ENCODE measurements at regions not wholly inside any gene's neighbourhood (a gene's known extent, or its start where the extent isn't known, plus 50 kb on each side); places are given as distances from the start of the nearest gene placed in this dataset.

DNA sequence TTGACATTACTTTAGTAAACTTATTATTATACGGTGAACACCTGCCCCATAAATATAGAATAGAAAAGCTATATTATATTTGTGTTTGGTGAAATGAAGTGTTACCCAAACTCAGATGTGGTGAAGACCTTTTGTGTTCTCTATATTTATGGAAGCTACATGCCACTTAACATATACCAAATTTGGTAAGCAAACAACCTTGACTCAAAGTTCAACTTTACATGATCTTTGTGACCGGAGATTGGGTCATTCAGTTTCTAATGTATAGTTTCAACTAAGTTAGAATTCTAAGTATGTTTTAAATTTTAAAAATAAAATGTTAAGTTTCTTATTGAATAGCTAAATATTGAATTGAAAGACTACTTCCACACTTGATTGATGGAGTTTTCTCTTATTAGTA lies 288.6 kb upstream of the SEMA3D start:
- no peak for DNase-seq

DNA sequence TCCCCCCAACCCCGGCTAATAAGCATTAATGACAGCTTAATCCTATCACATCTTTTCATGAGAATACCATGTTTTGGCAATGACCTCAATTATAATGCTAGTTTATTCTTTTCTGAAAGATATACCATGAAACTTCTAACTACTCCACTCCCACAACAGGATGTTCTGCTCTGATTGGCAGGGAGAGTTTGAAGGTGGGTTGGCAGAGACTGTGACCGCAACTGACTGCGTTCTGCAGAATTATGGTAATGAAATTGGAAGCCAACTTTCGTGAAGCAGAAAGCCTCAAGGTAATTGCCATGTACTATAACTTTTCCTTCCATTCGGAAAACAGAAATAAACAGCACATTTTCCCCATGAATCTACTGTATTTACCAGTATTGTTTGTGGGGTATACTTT lies 288.2 kb upstream of the SEMA3D start:
- DNase-seq: no peak

DNA sequence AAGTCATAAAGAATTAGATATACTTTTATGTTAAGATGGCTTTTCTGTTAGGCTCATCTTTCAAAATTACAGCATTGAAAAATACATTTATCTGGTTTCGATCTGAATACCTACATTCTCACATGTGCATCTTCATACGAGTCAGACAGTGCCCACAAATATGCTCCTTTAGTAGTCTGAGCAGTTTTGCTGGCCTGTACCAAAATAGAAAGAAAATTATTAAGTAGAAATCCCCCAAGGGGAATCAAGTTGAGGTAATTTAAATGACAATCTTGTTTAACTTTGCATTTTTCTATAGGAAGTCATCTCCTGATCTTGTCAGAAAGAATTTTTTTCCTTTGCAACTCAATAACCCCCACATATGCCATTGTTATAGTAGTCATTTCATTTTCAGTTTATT lies 287.4 kb upstream of the SEMA3D start:
- DNase-seq: no peak

DNA sequence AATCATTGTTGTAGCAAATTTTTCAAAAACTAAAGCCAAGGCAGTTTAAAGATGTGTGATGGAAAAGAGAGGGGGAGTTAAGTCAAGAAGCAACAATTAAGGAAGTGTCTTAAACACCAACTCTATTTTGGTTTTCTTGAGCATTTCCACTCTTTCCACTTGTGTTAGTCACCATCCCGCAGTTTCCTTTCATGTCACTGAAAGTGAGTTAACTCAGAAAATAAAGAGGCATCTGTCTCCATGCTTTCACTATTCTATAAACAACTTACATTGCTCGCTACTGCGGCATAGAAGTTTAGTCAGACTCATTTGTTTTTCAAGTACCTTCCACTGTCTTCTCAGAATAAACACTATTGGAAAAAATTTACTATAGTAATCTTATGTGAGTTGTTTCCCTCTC lies 284.9 kb upstream of the SEMA3D start:
- no peak for DNase-seq

DNA sequence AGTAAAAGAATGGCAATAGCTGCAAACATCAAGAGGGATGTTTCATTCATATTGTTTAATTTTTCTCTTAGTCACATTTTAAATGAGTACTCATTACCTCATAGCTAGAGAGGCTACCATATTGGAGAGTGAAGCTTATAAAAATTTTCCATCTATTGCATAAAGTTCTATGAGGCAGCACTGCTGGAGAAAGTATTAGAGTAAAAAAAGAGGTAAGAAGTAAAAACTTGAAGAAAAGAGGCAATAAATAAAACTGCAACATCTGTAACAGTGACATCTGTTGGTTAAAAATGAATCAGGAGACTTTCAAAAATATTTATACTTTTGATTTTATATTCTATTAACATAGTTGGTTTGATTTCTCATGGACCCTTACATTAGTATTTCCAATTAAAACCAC lies 284.5 kb upstream of the SEMA3D start:
- DNase-seq: no peak

DNA sequence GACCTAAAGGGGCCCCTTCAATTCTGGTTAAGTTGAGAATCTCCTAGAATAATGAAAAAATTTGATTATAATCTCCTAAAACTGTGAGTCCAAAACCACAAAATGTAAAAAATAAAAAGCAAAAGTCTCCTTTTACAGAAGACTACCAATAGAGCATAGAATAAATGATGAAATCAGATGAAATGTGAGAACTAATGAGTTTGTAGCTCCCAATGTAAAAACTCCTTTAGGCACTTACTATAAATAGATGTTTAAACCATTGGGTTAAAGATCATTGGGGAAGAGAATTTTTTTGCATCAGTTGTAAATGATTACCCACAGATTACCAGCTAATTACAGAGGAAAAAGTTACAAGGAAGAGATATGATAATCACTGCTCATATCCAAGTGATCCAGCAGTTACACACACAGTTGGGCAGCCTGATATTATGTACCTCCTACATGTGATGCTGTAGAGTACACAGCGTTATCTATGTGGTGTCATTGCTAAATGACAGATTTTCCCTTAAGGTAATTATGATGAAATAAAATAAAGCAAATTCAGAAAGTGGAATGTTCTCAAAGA lies 282.7 kb upstream of the SEMA3D start:
- DNase-seq: no peak

DNA sequence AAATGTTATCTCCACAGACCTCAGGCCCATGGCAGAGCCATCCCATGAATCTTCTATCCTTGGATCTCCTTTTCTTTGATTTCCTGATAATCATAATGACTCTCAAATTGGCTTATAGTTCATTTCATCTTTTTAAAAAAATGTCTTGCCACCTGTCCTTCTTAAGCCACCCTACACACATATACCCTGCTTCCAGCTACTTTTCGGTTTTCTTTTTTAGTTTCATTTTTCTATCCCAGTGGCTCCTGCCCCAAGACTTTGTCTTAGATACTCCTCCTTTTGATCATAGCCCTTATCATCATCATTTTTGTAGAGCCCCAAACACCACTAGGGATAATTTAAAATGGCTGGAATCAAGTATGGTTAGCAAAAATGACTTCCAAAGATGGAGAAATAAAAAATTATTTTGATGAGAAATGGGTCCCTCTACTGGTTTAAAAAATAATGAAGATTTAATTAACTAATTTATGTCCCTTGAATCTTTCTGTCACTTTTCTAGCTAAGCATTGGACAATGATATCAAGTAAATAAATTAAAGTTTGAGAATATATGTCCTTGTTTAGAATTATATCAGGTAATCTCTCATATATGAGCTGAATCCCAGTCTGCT lies 277.3 kb upstream of the SEMA3D start:
- no peak for DNase-seq

DNA sequence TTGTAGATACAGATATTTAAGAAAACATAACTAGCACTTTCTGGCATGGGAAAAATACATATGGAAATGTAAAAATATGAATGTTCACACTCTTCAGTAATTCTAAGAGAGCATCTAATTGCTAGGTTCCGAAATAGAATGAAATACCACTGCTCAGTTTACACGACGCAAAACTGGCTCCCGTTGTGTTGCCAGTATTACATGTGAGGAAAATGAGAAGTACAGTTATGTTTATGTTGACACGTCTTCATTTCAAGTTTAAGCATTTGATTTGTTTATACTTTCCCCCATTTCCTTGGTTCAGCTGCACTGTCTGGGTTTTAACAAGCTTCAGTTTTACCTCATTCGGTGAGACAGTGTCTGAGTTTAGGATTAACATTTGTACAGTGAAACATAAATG lies 275.8 kb upstream of the SEMA3D start:
- no peak for DNase-seq

DNA sequence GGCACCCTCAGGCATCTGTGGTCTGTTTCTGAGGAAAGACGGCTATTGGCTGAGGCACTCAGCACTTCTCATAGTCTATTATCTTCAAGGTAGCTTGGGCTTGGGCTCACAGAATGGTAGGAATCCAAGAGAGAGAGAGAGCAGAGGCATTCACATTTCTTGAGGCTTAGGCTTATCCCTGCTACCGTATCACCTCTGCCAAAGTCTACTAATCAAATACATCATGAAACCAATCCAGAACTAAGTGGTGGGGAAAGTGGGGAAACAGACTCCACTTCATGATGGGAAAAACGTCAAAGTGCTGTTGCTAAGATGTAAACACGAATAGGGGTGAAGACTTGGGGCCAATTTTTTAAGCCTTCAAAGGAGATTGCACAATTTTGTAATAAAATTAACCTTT lies 271.1 kb upstream of the SEMA3D start:
- DNase-seq: no peak

DNA sequence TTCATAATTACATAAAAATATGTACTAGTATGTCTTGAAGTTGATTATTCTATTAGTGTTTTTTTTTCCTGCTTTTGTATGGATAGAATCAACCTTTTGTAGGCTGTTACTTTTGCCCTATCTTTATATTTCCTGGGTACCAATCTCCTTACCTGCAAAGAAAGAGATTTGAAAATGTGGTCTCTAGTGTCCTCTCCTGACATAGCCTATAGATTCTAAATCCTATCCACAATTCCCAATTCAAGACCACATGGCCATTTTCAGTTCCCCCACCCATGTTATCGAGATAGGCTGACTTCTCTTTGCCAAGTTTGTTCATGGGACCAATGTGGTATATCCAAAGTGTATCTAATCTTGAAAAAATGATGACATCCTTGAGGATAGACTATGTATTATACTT lies 269.4 kb upstream of the SEMA3D start:
- no peak for DNase-seq

DNA sequence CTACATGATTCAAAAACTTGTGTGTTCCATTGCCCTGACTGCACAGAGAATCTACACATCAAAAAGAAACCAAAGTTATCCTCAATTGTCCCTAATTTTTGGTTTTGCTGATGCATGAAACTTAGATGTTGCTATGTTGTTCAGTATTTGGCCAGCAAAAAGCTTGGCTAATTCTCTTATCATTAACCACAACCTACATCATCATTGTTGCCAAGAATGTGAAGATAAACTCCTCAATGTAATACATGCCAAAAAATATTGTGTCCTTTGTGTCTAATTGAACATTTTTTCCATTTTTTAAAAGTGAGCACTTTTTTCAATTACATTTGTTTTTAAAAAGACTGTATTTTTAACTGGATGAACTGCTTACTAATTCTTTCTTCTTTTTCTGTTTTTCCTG lies 268.0 kb upstream of the SEMA3D start:
- DNase-seq: no peak

DNA sequence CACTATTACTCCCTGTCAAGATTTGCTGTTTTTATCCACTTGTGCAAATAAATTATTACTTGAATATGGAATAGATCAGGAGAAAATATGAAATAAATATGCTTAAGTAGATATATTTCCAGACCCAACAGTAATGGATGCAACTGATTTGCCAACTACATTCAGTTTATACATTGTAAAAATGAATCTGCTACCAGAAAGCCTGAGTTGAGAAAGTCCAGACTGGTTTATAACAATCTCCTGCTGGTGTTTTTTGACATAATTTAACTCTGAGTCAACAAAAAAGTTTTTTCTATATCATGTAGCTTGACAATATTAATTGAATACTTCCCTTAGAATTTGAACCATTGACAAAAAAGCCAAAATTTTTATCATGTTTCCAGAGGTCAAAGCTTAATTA lies 265.8 kb upstream of the SEMA3D start:
- no peak for DNase-seq

DNA sequence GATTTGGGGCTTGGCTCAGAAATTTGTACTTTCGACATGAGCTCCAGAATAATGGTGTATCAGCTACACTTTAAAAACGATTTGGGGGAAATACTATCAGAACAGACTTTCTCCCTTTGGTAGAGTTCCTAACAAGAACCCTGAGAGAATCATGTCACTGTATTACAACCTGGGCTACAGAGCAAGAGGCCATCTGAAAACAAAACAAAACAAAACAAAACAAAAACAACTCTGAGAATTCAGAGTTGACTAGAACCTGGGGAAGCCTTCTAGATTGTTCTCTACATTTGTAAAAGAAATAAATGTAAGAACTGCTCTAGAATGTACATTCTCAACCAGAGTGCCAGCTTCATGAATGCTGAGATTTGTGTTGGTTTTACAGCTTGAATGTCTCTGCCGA lies 262.6 kb upstream of the SEMA3D start:
- DNase-seq: no peak

DNA sequence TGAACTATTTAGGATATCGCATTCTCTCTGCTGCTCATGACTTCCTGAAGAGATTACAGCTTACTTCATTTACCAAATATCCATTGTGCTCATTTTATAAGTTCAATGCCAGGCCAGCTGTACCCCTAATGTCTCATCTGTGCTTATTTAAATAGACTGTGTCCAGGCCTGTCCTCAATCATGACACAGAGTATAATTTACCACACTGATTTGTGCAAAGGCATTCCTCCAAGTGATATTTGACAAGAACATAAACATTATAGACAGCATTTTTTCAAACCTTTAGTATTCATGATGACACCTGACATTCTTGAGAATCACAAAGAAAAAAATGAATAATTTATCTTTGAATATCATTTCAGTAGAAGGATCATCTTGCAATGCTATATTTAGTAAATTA lies 260.1 kb upstream of the SEMA3D start:
- no peak for DNase-seq

DNA sequence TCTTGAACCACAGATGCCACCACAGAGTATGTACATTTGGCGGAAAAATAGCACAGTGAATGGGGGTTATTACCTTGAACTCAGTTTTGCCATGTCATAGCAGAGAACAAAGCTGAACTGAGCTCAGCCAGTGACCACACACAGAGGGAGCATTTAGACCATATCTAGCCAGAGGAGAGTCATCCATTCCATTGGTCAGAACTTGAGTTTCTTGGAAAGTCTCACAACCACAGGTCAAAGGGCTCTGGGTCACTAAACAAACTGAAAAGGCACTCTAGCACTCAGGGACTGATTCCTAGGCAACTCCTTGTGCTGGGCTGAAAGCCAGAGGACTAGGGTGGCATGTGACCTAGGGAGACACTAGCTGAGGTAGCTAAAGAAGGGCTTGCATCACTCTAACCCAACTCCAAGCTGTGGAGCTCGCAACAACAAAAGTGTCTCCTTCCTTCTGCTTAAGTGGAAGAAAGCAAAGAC lies 239.7 kb upstream of the SEMA3D start:
- DNase-seq: no peak

DNA sequence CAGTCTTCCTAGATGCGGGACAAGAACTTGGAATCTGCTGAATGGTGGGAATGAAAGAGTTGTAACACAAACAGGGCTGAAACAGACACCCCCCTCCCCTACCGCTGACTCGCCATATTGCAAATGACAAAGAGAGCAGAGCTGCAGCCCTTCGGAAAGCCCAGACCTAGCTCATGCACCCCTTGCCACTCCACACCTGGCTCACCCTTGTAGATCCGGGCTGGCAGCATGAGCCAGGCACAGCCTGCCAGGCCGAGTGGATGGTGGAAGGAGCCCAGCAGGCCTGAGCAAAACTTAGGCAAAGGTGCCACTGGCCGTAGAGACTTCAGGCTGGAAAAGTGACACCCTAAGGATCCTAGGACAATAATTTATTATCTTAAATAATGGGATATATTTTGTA lies 237.4 kb upstream of the SEMA3D start:
- DNase-seq: no peak

DNA sequence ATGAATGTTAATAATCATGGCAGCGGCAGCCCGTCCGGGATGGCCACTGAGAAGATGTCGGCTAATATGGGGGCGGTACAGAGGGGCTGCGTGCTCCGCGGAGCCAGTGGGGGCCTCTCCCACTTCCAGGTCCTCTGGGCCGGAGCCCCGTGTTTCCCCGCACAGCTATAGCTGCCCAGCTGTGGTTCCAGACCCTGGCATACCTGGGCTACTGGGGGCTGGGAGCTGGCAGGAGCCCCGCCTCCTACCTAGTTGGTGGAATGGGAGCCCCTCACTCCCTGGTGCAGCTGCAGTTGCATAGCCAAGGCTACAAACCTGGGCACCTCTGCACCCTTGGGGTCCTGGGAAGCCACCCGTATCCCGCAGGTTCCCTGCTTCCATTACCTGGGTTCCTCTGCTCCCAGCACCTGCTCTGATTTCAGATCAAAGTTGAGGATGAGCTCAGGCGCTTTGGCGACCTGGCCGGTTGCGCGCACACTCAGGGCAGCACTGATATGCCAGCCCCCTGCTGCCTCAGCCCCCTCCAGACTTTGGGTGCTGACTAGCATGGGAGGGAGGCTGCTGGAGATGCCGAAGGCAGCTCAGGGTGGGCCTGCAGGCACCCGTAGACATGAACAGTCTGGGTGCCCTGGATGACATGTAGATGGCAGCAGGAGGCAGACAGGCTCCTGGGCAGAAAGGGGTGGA lies 236.5 kb upstream of the SEMA3D start:
- DNase-seq: no peak

DNA sequence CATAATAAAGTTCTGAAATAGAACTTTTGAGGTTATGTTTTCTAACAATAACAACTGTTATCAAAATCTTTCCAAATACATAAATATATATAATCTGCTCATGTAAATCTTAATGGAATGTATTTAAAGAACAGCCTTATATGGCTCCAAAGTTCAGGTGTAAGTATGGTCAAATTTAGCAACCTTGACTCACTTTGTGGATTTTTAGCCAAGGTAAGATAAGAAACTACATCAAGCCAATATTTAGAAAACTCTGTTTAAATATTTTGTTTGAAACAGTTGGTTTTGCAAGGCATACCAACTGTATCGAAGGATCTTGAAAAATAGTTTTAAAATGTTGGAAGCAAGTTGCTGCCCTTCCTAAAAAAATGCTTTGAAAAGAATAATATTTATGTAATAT lies 228.9 kb upstream of the SEMA3D start:
- no peak for DNase-seq

DNA sequence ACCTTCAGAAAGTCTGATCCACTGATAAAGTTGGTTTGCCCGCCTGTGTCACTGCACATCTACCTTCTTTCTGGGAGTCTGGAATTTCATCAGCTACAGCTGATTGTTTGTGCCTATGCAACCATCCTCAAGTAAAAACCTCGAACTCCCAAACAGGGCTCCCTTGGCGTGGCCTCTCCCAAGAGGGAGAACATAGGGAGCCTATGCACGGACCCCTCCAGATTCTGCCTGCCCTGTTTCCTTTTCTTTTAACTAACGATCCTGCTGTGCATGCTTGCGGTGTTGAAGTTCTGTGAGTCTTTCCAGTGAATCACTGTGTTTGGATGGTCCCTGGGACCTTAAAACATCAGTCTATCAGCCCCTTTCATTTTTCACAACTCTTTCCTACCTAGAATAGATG lies 226.9 kb upstream of the SEMA3D start:
- no peak for DNase-seq

DNA sequence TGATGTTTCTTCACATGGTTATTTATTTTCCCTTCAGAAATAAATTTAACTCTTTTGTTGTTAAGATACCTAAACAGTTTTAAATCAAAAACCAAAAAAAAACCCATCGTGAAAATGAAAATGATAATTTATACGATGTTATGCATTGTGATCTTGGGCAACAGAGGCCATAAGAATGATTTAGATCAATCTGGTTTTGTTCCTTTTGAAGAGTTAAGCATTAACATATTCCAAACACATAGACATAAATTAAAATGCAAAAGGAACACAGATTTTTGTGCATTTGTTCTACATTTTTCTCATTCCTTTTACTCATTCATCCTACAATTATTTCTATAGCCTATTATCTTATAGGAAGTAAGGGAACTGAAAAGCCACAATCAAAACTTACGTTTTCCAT lies 226.1 kb upstream of the SEMA3D start:
- DNase-seq: no peak

DNA sequence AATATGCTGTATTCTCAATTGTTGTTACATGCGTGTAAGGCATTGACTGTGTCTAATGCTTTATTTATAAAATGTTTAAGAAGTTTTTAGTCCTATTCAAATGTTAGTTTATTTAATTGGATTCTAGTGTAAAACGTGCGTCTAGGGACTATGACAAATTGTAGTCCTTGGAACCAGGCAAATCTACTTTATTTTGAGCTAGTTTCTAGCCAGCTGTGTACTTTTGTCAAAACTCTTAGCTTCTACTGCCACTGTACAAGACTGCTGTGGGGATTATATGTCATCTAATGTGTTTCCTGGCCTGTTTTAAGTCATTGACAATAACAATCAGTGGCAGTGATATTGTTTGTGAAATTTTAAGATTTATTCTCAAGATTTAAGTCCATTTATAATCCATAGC lies 220.5 kb upstream of the SEMA3D start:
- DNase-seq: no peak

DNA sequence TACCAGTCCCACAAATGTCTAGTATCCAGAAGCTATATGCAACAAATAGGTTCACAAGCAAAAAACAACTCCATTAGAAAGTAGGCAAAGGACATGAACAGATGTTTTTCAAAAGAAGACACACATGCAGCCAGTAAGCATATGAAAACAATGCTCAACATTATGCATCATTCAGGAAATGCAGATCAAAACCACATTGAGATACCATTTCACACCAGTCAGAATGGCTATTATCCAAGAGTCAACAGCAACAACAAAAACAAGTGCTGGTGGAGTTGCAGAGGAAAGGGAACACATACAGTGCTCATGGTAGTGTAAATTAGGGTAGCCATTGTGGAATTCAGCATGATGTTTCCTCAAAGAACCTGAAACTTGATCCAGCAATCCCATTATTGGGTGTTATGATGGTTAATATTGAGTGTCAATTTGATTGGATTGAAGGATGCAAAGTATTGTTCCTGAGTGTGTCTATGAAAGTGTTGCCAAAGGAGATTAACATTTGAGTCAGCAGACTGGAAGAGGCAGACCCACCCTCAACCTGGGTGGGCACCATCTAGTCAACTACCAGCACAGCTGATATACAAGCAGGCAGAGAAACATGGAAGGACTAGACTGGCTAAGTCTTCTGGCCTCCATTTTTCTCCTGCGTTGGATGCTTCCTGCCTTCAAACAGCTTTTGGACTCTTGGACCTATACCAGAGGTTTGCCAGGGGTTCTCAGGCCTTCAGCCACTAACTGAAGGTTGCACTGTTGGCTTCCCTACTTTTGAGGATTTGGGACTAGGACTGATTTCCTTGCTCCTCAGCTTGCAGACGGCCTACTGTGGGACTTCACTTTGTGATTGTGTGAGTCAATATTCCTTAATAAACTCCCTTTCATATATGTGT lies 218.4 kb upstream of the SEMA3D start:
- no peak for DNase-seq

DNA sequence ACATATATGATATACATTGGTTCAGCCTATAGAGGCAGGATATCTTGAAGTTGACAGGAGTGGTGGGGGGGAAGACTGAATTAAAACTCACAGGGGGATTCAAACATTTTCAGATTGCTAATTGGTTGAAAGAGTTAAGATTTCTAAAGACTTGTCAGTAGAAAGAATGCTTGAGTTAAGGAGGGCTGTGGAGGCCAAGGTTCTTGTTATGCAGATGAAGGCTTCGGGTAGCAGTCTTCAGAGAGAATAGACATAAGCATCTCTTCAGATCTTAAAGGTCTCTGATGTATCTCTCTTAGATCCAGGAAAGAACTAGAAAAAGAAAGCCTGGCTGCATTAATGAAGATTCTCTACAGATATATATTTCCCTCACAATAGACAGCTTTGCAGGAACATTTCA lies 209.8 kb upstream of the SEMA3D start:
- no peak for DNase-seq

DNA sequence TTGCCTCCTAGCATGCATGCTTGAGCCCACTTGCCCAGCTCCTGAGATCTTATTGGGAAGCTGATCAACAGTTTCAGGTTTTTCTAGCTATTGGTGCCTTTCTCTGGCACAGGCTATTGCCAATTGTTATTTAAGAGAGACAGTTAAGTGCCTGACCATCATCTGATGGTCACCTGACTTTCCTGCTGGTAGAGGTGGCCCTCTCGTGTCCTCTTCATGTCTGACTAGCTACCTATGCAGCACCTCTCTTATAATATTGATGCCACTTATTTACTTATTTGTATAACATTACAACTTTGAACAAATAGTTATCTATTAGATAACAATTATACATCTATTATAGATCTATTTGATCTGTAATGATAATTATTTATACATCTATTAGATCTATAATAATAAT lies 205.9 kb upstream of the SEMA3D start:
- no peak for DNase-seq
